ENCODE measurements at regions not wholly inside any gene's neighbourhood (a gene's known extent, or its start where the extent isn't known, plus 50 kb on each side); places are given as distances from the start of the nearest gene placed in this dataset.
"Not testable (repeated sequence)": the region's sequence is repeated elsewhere in the genome, so short reads cannot be mapped to it uniquely, and the experiment has no call there.

DNA sequence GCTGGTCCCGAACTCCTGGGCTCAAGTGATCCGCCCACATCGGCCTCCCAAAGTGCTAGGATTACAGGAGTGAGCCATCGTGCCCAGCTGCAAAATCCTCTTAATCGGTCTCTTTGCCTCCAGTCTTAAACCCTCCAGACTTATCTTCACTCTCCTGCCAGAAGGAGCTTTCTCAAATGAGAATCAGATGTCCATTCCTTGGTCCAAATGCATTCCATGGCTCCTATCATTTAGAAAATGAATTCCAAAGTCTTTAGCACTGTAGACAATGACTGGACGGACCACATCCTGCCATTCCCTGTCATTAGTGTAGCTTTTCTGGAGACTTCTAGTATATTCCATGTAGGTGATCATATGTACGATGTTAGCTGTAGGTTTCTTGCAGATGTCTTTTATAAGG is 141.9 kb downstream of the ID4 start:
- no peak for DNase-seq

DNA sequence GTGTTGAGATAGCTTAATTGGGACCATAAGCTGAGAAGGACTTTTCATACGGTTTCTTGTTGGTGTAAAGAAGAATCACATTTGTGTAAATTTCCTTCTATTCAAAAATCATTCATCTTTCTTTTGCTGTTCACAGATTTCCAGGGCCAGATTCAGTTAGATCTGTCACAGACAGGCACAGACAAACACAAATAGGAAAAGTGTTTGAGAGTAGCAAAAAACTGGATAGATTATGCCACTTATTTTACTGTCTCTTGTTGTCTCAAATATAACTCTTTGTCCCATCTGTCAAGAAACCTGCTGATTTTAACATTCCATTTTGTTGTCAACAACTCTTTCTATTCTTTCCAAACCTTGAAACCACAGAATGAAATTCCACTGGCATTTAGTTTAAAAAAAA is 142.8 kb downstream of the ID4 start:
- DNase-seq: no peak

DNA sequence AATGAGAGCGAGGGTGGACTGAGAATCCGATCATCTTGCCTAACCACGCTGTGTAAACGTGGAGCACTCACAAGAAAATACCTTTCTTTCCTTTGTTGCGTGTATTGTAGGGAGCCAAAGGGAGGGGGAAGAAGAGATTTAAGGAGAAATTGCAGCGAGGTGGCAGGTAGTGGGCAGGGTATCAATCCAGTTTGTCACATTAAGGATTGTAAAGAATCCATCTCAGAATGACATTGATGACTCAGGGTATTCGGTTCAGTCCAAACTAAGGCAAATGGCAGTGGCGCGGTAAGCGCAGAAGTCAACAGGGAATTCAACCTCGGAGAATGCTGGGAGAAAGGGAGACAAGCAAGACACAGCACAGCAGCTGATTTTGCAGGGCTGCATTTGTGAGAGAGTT is 146.2 kb downstream of the ID4 start:
- DNase-seq: no peak

DNA sequence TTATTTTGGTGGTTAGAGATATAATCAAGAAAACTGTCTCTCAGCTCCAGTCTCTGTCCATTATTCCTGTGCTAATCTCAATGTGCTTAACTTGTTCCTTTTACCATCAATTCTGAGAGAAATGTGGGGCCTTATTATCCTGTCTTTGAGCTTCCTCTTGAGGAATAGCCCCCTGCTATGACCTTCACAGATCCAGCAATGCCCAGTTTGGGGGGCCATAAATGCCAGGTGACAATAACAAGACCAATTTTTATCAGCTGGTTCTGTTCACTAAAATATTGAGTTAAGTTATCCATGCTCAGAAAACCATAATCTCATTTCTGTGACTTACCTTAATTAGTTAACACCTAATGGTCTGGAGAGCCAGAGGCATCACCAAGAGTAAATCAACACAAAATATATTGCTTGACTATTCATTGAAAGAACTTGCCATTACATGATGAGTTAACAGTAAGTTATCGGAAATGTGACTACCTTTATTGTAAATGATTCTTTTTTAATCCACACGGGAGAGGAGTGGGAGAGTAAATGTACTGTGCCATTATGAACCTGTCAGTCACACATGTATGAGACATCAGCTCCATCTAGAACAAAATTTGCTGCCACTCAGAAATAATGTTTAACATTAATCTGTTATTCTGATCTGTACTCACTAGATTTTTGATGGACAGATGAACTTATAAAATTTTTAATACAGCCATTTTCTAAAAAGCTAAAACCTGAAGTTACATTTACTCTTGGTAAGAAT is 149.7 kb downstream of the ID4 start:
- no peak for DNase-seq

DNA sequence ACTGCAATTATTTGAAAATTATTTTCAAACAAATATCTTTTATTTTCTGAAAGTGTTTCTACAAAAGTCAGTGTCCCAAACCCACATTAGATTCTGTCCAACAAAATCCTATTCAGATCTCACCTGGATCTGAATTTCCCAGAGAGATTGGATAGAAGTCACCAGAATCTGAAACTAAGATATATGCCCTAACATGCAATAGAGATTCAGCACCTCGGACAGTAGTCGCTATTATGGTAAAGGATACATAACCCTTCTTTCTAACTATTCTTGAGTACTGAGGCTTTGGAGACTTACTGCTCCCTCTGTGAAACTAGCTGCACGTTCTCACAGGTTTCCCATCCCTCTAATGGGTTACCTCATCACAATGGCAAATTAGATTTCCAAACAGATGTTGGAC is 151.4 kb downstream of the ID4 start:
- DNase-seq: no peak

DNA sequence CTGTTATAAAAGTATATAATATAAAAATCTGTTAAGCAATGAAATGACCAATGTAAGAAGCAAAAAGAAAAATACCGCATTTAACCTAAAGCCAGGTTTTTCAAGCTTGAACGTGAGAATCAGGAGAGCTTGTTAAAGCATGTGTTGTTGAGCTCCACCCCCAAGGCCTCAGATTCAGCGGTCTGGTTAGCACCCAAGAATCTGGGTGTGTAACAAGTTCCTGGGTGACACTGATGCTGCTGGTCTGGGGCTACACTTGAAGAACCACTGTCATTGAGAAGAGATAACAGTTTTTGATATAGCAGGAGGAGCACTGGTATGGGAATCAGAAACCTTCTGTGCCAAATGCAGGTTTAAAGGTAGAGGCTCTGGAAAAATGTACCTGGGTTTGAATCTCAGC is 154.0 kb downstream of the ID4 start:
- no peak for DNase-seq

DNA sequence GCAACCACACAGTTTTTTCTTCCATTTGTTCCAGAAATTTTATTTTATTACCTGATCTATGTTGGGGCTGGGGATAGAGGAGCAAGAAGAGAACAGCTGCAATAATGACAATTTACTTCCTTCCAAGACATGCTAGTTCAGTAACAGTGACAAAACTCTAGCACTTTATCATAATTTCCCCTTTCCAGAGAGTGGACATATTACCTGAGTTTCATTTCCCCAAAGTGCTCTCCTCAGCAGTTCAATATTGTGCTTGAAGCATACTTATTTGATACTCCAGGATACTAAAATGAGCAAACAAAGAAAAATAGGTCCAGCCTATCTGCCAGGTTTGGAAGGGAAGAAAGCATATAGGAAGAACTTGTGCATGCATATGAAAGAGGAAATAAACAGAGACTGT is 157.7 kb downstream of the ID4 start:
- no peak for DNase-seq

DNA sequence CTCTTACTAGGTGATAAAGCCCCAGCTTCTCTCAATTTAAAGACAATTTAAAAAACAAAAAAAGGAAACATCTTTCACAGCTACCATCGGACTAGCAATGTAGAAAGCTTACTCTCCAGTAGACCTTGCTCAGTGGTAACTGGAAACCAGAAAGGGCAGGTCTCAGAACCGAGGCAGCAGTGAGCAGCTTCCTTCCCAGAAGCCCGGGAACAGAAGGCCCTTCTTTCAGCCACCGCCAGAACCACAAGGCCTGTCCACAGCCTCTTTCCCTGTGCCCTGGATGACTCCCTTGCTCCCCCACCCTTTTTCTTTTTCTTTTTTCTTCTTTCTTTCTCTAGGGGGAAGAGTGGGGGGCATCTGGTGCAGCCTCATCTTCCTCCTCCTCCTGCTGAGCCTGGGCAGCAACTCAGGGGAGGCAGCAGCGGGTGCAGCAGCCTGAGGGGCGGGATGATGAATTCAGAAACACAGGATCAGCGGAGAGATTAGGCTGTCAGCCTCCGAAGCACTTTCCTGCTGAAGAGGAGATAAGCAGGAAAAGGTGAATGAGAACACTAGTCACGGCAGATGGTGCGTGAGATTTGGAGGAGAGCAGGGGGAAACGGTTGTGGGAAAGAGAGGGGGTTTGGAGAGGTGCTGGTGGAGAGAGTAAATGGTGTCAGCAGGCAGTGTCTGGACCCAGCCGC is 158.5 kb downstream of the ID4 start:
- DNase-seq: no peak

DNA sequence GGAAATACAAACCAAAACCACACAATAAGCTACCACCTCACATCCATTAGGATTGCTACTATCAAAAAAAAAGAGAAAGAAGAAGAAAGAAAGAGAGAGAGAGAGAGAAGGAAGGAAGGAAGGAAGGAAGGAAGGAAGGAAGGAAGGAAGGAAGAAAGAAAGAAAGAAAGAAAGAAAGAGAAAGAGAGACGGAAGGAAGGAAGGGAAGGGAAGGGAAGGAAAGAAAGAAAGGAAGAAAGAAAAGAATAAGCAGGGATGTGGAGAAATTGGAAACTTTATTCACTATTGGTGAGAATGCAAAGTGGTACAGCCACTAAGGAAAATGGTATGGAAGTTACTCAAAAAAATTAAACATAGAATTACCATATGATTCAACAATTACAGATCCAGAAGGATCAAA is 159.9 kb downstream of the ID4 start:
- DNase-seq: no peak

DNA sequence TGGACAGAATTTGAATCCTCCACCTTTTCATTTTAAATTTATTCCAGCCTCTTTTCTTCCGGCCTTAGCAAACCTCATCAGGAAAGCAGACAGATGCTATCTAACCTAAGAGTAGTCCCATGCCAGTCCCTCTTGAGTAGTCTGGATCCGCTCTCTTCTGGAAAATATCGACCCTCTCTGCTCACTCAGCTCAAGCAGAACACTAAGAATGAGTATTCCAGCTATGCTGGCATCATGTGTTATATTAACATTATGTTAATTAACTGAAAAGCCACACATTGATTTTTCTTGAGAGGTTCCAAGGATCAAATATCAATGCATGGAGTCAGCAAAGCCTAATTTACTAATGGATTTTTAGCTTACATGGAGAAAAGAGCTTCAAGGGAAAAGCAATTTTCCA is 161.4 kb downstream of the ID4 start:
- no peak for DNase-seq

DNA sequence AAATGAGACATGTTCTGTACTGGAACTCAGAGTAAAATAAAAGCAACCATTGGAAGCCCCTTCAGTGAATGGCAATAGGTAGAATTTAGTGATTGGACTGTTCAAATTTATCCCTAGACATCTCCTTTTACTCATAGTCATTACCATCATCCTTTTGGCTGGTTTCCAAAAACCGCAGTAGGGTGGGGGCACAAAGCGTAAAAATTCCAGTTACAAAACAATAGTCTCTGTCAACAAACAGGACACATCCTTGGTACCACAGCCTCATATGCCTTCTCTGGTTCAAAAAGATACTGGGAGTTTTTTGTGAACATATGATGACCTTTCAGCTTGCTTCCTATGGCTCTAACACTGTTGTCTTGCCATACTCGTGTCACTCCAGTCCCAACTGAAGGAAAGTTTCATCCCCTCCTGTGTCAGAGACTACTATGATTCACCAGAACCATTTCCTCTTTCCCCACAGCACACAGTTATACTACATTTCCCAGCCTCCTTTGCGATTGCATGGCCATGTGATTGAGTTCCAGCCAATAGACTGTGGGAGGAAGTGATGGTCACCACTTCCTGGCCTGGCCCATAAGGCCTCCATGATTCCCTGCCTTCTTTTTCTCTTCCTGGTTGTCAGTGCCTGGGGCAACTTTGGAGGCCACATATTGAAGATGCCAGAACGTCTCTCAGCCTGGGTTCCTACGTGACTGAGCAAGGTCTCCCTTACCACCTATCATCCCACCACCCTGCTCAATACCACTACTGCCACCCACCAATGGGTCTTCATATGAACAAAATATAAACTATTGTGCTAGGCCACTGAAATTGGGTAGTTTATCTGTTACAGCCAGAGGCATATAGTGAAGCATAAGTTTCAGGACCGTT is 162.4 kb downstream of the ID4 start:
- peak; percentile 65 for DNase-seq

DNA sequence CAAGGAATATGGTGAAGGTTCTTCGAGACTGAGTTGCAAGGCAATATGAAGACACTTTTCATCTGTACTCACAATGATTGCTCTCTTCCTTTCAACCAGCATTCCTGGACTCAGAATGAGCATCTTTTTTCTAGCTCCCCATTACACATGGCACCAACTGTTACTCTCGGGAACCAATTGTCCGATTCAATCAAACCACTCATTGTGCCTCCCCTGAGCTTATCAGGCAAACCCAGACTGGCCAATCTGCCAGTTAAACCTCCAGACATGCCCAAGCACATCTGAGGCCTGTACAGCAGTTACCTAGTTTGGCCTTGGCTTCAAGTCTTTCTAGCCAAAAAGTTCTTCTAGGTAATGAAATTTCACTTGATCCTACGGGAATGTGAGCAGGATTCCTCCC is 164.1 kb downstream of the ID4 start:
- DNase-seq: no peak

DNA sequence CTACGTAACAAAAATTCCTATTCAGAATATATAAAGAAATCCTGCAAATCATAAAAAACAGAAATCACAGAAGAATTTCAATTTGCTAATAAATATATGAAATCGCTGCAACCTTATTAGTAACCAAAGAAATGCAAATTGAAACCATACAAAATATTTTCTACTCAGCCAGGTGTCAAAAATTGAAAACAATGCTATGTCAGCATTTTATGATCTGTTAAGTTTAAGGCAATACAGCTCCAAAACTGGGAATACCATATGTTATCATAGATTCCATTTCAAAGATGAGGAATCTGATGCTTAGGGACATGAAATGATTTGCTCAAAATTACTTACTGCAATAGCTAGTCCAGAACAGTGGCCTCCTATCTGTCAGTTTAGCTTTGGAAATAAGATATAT is 168.9 kb downstream of the ID4 start:
- no peak for DNase-seq

DNA sequence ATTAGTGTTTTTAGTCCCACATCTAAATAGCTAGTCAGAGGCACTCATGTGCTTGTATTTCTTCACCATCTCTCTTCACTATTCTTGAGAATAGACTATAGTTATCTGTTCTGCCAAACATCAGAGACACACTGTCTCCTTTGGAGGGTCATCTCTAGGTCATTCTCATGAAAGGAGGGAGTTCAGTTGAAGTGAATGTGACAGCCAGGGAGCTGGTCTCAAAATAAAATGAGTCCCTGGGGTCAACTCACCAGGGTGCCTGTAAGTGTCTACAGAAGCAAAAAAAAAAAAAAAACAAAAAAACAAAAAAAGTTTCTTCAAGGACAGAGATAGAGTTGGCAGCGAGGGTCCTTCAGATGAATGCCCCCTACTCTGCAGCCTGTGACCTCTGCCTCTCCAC is 171.0 kb downstream of the ID4 start:
- no peak for DNase-seq

DNA sequence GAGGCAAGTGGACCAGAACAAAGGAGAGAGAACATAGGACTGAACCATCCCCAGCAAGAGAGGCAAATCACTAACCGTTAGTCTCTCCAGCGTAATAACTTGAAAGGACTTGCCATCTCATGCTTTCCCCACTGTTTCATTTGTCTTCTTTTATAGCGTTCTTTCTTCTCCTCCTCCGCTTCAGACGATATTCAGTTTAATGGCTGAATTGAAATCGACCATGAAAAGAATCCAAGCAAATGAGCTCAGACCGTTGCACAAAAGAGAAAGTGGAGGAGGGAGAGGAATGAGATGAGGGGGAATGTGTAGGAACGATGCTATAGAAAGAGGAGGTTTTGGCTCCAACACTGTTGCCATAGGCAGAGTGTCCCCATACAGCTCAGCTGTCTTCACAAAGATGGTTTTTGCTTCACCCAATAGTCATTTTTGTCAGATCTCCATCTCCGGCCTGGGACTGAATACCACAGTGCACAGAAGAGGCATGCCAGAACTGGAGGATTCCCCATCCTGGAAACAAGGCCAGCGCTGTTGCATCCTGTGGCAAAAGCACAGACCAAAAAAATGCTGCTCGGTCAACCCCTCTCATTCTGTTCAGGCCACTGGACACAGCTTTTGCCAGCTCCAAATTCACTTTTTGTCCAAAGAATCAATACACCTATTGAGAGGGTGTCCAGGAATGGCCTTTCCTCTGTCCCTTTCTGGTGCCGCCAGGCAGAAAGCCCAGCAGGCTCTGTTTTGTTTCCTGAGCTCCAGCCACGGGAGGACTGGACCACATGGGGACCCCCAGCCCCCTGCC is 176.1 kb downstream of the ID4 start:
- no peak for DNase-seq

DNA sequence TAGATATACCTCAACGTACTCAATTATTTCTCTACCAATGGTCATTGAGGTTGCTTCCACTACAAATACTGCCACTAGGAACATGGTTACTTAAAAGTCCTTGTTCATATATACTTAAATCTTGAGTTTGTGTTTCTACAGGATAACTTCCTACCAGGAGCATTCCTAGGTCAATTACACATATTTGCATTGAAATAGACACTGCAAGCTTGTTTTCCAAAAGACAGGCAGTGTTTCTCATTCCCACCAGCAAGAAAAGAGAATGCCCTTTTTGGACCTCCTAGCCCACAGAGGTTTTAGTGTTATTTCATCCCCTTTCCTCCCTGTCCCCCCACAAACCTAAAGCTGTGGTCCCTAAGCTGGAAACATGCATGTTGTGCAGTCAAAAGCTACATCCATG is 177.3 kb downstream of the ID4 start:
- DNase-seq: no peak

DNA sequence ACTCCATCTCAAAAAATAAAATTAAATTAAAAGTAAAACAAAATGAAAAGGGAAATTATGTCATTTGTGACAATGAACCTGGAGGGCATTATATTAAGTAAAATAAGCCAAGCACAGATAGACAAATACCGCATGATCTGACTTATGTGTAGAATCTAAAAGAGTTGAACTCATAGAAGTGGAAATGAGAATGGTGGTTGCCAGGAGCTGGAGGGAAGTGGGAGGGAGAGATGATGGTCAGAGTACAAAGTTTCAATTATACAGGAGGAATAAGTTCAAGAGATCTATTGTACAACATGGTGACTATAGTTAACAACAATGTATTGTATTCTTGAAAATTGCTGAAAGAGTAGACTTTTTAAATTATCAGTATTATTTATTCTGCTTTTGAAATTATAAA is 183.4 kb downstream of the ID4 start:
- DNase-seq: no peak

DNA sequence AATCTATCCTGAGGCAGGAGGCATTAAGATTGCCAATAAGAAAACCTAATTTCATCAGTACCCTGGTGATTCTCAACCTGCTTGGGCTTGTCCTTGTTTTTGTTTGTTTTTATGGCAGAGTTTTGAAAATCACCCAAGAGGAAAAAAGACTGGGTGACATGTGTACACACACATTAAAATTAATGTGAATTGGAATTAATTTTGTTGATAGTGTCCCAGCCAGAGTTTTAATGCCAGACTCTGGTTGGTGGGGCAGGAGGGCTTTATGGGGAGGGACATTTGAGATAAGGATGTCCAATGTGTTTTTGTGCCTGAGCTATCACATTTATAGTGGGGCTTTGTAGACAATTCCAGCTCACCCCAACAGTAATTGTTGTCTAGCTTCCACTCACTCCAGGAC is 184.6 kb downstream of the ID4 start:
- DNase-seq: no peak

DNA sequence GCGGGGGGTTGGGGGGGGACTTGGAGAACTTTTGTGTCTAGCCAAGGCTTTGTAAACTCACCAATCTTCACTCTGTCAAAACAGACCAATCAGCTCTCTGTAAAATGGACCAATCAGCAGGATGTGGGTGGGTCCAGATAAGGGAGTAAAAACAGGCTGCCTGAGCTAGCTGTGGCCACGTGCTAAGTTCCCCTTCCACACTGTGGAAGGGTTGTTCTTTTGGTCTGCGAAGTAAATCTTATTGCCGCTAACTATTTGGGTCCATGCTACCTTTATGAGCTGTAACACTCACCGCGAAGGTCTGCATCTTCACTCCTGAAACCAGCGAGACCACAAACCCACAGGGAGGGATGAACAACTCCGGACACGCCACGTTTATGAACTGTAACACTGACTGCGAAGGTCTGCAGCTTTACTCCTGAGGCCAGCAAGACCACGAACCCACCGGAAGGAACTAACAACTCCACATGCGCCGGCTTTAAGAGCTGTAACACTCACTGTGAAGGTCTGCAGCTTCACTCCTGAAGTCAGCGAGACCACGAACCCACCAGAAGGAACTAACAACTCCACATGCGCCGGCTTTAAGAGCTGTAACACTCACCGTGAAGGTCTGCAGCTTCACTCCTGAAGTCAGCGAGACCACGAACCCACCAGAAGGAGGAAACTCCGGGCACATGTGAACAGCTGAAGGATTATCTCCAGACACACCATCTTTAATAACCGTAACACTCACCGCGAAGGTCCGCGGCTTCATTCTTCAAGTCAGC is 186.6 kb downstream of the ID4 start:
- not testable (repeated sequence) for DNase-seq

DNA sequence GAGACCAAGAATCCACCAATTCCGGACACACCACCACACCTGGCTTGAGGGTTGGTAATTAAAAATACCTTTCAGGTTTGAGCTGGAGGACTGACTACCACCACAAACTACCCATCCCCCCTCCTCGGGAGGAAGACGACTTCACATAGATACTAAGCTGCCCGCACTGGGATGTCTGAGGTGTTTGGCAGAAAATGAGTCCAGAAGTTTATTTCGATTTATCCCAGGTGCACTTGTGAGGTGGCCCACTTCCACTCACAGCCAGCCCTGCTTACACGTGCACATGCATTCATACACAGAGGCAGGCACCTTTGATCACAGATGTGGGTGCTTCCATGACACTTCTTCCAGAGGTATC is 187.1 kb downstream of the ID4 start:
- DNase-seq: no peak

DNA sequence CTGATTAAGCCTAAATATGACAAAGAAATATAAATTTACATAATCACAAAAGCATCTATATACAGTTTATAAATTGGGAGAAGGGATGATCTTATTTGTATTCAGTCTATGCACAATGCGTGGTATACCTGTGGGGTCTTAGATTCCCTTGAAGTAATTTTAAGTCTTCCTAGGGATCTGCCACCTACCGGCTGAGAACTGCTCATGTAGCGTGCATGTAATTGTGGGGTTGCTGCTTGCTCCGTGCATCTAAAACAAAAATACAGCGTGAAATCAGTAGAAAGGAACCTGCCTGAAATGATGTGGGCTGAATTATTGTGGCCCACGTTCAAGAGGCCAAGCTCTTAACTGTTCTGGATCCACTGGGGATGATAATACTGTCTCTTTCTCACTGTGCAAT is 187.3 kb downstream of the MBOAT1 start:
- no peak for DNase-seq

DNA sequence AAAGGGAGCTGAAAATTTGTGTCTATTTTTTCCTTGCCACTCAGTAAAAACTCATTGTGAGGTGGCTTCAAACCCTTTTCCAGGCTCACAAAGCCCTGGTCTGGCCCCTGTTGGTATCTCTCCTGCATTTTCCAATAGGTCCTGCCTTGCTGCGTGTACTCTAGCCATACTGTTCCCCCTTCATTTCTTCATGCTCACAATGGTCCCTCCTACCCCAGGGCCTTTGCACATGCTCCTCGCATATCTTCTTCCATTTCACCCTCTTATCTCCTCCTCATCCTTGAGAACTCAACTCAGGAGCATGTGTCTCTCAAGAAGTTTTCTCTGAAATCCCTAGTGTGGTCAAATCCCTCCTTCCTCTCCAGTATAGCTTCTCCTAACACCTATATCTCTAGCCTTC is 186.6 kb downstream of the MBOAT1 start:
- DNase-seq: no peak
